Activated T-cell treated with anti-CD3 and anti-CD28 coated beads, Interleukin-2, amount 50 U/mL, for 4 hours (primary cell): ENCODE measurements at regions not wholly inside any gene's neighbourhood (a gene's known extent, or its start where the extent isn't known, plus 50 kb on each side); places are given as distances from the start of the nearest gene placed in this dataset.

Experiments
- ATAC-seq, 2 donors: fragments of 200-7000 bp; cut with Tn5 transposase; one replicate each; pipeline ENCODE4 v1.10.0; 2021
- DNase-seq: peaks from one replicate; pipeline ENCODE4 v3.0.0-alpha.2; 2020
- H3K27me3 Mint-ChIP-seq: one replicate; pipeline ENCODE4 v1.8.0; 2021; ENCODE audit warnings: low read depth, mixed read lengths
- H3K36me3 Mint-ChIP-seq: one replicate; pipeline ENCODE4 v1.8.0; 2022; ENCODE audit warnings: mixed read lengths; ENCODE audit not compliant: insufficient read depth
- H3K4me1 Mint-ChIP-seq: one replicate; pipeline ENCODE4 v1.8.0; 2021; ENCODE audit warnings: low read depth, mixed read lengths
- H3K4me3 Mint-ChIP-seq: one replicate; pipeline ENCODE4 v1.8.0; 2021; ENCODE audit warnings: mild to moderate bottlenecking, moderate library complexity, mixed read lengths
- H3K9me3 Mint-ChIP-seq: one replicate; pipeline ENCODE4 v1.8.0; 2021; ENCODE audit warnings: mixed read lengths

- Mint-ChIP-seq H3K4me3 (no peak overlapping the region), H3K4me1 (no peaks in the 10 kb centered on the region), H3K36me3 (no peaks in the 10 kb centered on the region), H3K27me3 (peaks cover 2% of the 10 kb centered on the region), H3K9me3 (no peaks in the 10 kb centered on the region)
- DNase-seq = no peak
- no peak for ATAC-seq
Measured at GRCh38 chr13:78764665-78765064, 105.7 kb upstream of the OBI1 start.

- no peak for DNase-seq
- H3K36me3 Mint-ChIP-seq = no peaks in the 10 kb centered on the region
- ATAC-seq = no peak
- H3K9me3 Mint-ChIP-seq = no peaks in the 10 kb centered on the region
- no peak overlapping the region for H3K4me3 Mint-ChIP-seq
- H3K27me3 Mint-ChIP-seq = no peaks in the 10 kb centered on the region
- no peaks in the 10 kb centered on the region for H3K4me1 Mint-ChIP-seq
Measured at GRCh38 chr13:78762825-78763224, 103.9 kb upstream of the OBI1 start.

GRCh38 chr13:78759704-78760103, 100.7 kb upstream of the OBI1 start:
- H3K27me3 Mint-ChIP-seq = peaks cover 2% of the 10 kb centered on the region
- H3K4me1 Mint-ChIP-seq = no peaks in the 10 kb centered on the region

GRCh38 chr13:78758549-78758948, 99.6 kb upstream of the OBI1 start:
- no peak for ATAC-seq
- no peaks in the 10 kb centered on the region for H3K36me3 Mint-ChIP-seq
- H3K9me3 Mint-ChIP-seq = no peaks in the 10 kb centered on the region
- DNase-seq = no peak
- no peaks in the 10 kb centered on the region for H3K4me1 Mint-ChIP-seq
- no peak overlapping the region for H3K4me3 Mint-ChIP-seq
- H3K27me3 Mint-ChIP-seq = peaks cover 4% of the 10 kb centered on the region

More at GRCh38 chr13:78759704-78760103, 100.7 kb upstream of the OBI1 start:
- no peak for DNase-seq
- Mint-ChIP-seq H3K4me3 (no peak overlapping the region), H3K36me3 (no peaks in the 10 kb centered on the region), H3K9me3 (no peaks in the 10 kb centered on the region)
- ATAC-seq = no peak

GRCh38 chr13:78753435-78753834, 94.5 kb upstream of the OBI1 start:
- H3K36me3 Mint-ChIP-seq = no peaks in the 10 kb centered on the region
- ATAC-seq (no peak), DNase-seq (no peak)
- no peaks in the 10 kb centered on the region for H3K4me1 Mint-ChIP-seq
- H3K9me3 Mint-ChIP-seq = no peaks in the 10 kb centered on the region
- peaks cover 14% of the 10 kb centered on the region for H3K27me3 Mint-ChIP-seq
- H3K4me3 Mint-ChIP-seq = no peak overlapping the region

- Mint-ChIP-seq H3K9me3 (no peaks in the 10 kb centered on the region), H3K27me3 (peaks cover 13% of the 10 kb centered on the region), H3K4me3 (no peak overlapping the region), H3K36me3 (no peaks in the 10 kb centered on the region), H3K4me1 (no peaks in the 10 kb centered on the region)
- no peak for DNase-seq
- no peak for ATAC-seq
Measured at GRCh38 chr13:78750735-78751134, 91.8 kb upstream of the OBI1 start.

- Mint-ChIP-seq H3K36me3 (no peaks in the 10 kb centered on the region), H3K4me1 (no peaks in the 10 kb centered on the region), H3K9me3 (no peaks in the 10 kb centered on the region), H3K27me3 (peaks cover 9% of the 10 kb centered on the region), H3K4me3 (no peak overlapping the region)
- DNase-seq (no peak), ATAC-seq (no peak)
Measured at GRCh38 chr13:78743973-78744372, 85.0 kb upstream of the OBI1 start.

- no peaks in the 10 kb centered on the region for H3K9me3 Mint-ChIP-seq
- peaks cover 8% of the 10 kb centered on the region for H3K27me3 Mint-ChIP-seq
- no peak overlapping the region for H3K4me3 Mint-ChIP-seq
- ATAC-seq (no peak), DNase-seq (no peak)
- H3K4me1 Mint-ChIP-seq = no peaks in the 10 kb centered on the region
- H3K36me3 Mint-ChIP-seq = no peaks in the 10 kb centered on the region
Measured at GRCh38 chr13:78742659-78743058, 83.7 kb upstream of the OBI1 start.

GRCh38 chr13:78736142-78736541, 77.2 kb upstream of the OBI1 start:
- ATAC-seq = no peak
- Mint-ChIP-seq H3K27me3 (peaks cover 7% of the 10 kb centered on the region), H3K36me3 (no peaks in the 10 kb centered on the region), H3K4me1 (no peaks in the 10 kb centered on the region), H3K4me3 (no peak overlapping the region), H3K9me3 (no peaks in the 10 kb centered on the region)
- no peak for DNase-seq

- no peak for ATAC-seq
Measured at GRCh38 chr13:78732445-78733017, 73.6 kb upstream of the OBI1 start.

GRCh38 chr13:78722700-78723099, 63.7 kb upstream of the OBI1 start:
- Mint-ChIP-seq H3K36me3 (no peaks in the 10 kb centered on the region), H3K4me1 (no peaks in the 10 kb centered on the region), H3K9me3 (no peaks in the 10 kb centered on the region), H3K4me3 (no peak overlapping the region), H3K27me3 (peaks cover 14% of the 10 kb centered on the region)
- no peak for ATAC-seq
- no peak for DNase-seq

More at GRCh38 chr13:78732445-78733017, 73.6 kb upstream of the OBI1 start:
- H3K36me3 Mint-ChIP-seq = no peaks in the 10 kb centered on the region
- no peaks in the 10 kb centered on the region for H3K9me3 Mint-ChIP-seq
- DNase-seq = no peak
- H3K4me3 Mint-ChIP-seq = no peak overlapping the region
- H3K27me3 Mint-ChIP-seq = peaks cover 4% of the 10 kb centered on the region
- no peaks in the 10 kb centered on the region for H3K4me1 Mint-ChIP-seq

- Mint-ChIP-seq H3K4me3 (no peak overlapping the region), H3K9me3 (no peaks in the 10 kb centered on the region), H3K4me1 (peaks cover 4% of the 10 kb centered on the region), H3K27me3 (peaks cover 12% of the 10 kb centered on the region), H3K36me3 (no peaks in the 10 kb centered on the region)
- ATAC-seq (no peak), DNase-seq (no peak)
Measured at GRCh38 chr13:78719367-78719766, 60.4 kb upstream of the OBI1 start.

GRCh38 chr13:78714717-78715116, 55.8 kb upstream of the OBI1 start:
- ATAC-seq = no peak
- Mint-ChIP-seq H3K4me3 (no peak overlapping the region), H3K36me3 (no peaks in the 10 kb centered on the region), H3K9me3 (no peaks in the 10 kb centered on the region), H3K4me1 (peaks cover 4% of the 10 kb centered on the region), H3K27me3 (peaks cover 9% of the 10 kb centered on the region)
- no peak for DNase-seq

- H3K4me3 Mint-ChIP-seq = no peak overlapping the region
- no peak for ATAC-seq
- H3K27me3 Mint-ChIP-seq = peaks cover 10% of the 10 kb centered on the region
- H3K36me3 Mint-ChIP-seq = no peaks in the 10 kb centered on the region
- DNase-seq = no peak
- peaks cover 4% of the 10 kb centered on the region for H3K4me1 Mint-ChIP-seq
- no peaks in the 10 kb centered on the region for H3K9me3 Mint-ChIP-seq
Measured at GRCh38 chr13:78712831-78713230, 53.9 kb upstream of the OBI1 start.

GRCh38 chr13:78709028-78709427, 50.1 kb upstream of the OBI1 start:
- Mint-ChIP-seq H3K4me1 (no peaks in the 10 kb centered on the region), H3K36me3 (no peaks in the 10 kb centered on the region), H3K9me3 (peaks cover 5% of the 10 kb centered on the region), H3K4me3 (no peak overlapping the region), H3K27me3 (peaks cover 13% of the 10 kb centered on the region)
- DNase-seq (no peak), ATAC-seq (no peak)
